Fibroblast of skin of right quadriceps (primary cell): ENCODE measurements at regions not wholly inside any gene's neighbourhood (a gene's known extent, or its start where the extent isn't known, plus 50 kb on each side); places are given as distances from the start of the nearest gene placed in this dataset.
A peak's percentile ranks its signal among the peaks of the same experiment; 100 is the strongest.

Source experiments
- DNase-seq: peaks from one replicate; pipeline ENCODE4 v3.0.0-alpha.2; 2013

- DNase-seq, result no peak
Measured at GRCh38 chr11:80625563-80625962, 1184.7 kb upstream of the TENM4 start.

GRCh38 chr11:80621871-80622270, 1181.0 kb upstream of the TENM4 start:
- DNase-seq, result no peak

GRCh38 chr11:80620867-80621266, 1180.0 kb upstream of the TENM4 start:
- DNase-seq, result no peak

- DNase-seq, result no peak
Measured at GRCh38 chr11:80617156-80617555, 1176.3 kb upstream of the TENM4 start.

- DNase-seq, result no peak
Measured at GRCh38 chr11:80616070-80616800, 1175.4 kb upstream of the TENM4 start.

GRCh38 chr11:80613655-80614054, 1172.8 kb upstream of the TENM4 start:
- DNase-seq, result no peak

- no peak for DNase-seq
Measured at GRCh38 chr11:80610516-80610915, 1169.7 kb upstream of the TENM4 start.

GRCh38 chr11:80603472-80603871, 1162.6 kb upstream of the TENM4 start:
- no peak for DNase-seq

GRCh38 chr11:80598905-80599304, 1158.1 kb upstream of the TENM4 start:
- DNase-seq, result no peak

GRCh38 chr11:80596291-80596810, 1155.5 kb upstream of the TENM4 start:
- no peak for DNase-seq

GRCh38 chr11:80595011-80595410, 1154.2 kb upstream of the TENM4 start:
- no peak for DNase-seq

GRCh38 chr11:80593648-80594374, 1153.0 kb upstream of the TENM4 start:
- DNase-seq, result peak; percentile 24

GRCh38 chr11:80592546-80592945, 1151.7 kb upstream of the TENM4 start:
- no peak for DNase-seq

GRCh38 chr11:80587906-80588305, 1147.1 kb upstream of the TENM4 start:
- no peak for DNase-seq

GRCh38 chr11:80586464-80586863, 1145.6 kb upstream of the TENM4 start:
- DNase-seq, result no peak

- DNase-seq, result no peak
Measured at GRCh38 chr11:80584661-80585060, 1143.8 kb upstream of the TENM4 start.

GRCh38 chr11:80569832-80570231, 1129.0 kb upstream of the TENM4 start:
- no peak for DNase-seq

GRCh38 chr11:80565231-80565630, 1124.4 kb upstream of the TENM4 start:
- no peak for DNase-seq

GRCh38 chr11:80562523-80563125, 1121.8 kb upstream of the TENM4 start:
- DNase-seq, result no peak

GRCh38 chr11:80559942-80560341, 1119.1 kb upstream of the TENM4 start:
- DNase-seq, result no peak

GRCh38 chr11:80553565-80553964, 1112.7 kb upstream of the TENM4 start:
- no peak for DNase-seq

GRCh38 chr11:80542704-80543103, 1101.9 kb upstream of the TENM4 start:
- DNase-seq, result no peak

GRCh38 chr11:80538040-80538439, 1097.2 kb upstream of the TENM4 start:
- no peak for DNase-seq

GRCh38 chr11:80533463-80533862, 1092.6 kb upstream of the TENM4 start:
- no peak for DNase-seq
